GM21825 (cell line): ENCODE measurements at regions not wholly inside any gene's neighbourhood (a gene's known extent, or its start where the extent isn't known, plus 50 kb on each side); places are given as distances from the start of the nearest gene placed in this dataset.
A peak's percentile ranks its signal among the peaks of the same experiment; 100 is the strongest.

Experiments used
- ATAC-seq: cut with Tn5 transposase; IDR thresholded peaks from one replicate; pipeline ENCODE4 v1.9.1; 2021; ENCODE audit warnings: mild to moderate bottlenecking, moderate library complexity; ENCODE audit not compliant: unreplicated experiment

DNA sequence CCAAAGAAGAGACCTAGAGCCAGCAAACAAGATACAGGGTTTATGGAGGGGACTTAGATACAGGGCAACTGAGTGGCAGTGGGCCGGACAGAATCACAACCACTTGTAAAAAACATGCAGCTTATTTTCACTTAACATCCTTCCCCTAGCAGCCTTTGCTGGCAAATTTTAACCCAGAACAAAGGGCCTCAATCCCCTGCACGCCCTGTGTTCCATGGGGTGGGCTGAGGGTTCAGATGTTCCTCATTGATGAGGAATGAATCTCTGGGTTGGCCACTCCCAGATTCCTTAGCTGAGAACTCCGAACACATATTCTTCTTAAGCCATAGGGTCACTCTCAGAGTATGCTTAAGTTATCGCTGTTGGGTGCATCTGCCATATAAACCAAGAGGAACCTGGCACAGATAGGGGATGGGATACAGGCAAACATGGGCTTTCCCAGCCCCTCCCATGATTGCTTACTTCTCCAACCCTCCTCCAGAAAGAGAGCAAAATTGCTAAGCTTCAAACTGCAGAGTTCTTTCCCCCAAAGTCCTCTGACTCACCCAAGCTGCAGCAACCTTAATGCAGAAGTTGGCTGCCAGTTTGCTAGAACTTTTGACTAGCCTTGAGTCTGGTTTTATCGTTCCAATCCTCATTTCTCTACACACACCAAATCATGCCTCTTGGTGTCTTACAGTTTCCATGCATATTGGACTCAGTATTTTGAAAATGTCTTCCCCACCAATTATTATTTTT, 146.9 kb downstream of the CD47 start:
- no peak for ATAC-seq

DNA sequence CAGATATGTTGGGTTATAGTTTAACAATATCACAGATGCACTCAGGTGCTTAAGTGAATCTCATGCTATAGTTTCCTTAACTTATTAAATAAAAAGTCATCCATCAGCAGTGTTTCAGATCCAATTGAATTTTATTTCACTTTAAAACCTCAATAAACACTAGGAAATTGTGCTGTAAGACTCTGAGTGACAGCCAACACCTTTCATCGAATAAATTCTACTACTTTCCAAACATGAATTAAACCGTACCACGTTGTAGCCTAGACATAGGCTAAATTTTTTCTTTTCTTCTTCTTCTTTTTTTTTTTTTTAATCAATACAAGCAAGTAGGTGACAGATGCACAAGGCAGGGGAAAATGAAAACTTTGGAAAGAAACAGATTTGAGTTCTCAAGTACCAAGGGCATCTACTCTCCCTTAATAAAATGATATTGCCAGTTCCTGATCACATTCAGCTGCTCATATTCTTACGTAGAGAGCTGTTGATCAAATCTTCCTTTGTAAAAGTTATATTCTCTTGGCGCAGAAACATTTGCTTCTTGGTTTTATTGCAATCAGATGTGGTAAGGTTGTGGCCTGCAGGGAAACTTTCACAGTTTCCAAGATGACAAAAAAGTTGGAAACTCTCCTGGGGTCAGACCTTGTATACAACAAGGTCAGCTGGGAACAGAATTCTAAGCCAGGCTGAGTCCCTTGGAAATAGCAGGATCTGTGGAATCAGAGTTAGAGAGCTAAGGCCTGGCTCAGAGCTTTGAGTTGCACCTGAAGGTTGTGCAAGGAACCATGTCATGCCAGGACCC, 147.7 kb downstream of the CD47 start:
- ATAC-seq: no peak

DNA sequence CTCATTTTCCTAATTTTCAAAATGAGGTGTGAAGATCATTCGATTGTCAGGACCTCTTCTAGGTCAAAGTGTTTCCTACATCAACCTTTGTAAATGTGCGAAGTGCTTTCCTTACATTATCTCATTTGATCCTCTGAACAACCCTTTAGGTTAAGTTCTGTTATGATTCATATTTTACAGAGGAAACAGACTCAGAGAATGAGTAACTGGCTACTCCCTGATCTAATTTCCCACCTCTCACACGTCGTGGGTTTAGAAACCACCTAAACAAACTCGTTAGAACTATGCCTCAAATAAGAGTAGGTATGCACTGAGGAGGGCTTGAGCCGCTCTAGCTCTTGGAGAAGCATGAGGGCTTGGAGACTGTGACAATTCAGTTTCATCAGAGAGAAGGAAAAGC, 148.6 kb downstream of the CD47 start:
- ATAC-seq: no peak

DNA sequence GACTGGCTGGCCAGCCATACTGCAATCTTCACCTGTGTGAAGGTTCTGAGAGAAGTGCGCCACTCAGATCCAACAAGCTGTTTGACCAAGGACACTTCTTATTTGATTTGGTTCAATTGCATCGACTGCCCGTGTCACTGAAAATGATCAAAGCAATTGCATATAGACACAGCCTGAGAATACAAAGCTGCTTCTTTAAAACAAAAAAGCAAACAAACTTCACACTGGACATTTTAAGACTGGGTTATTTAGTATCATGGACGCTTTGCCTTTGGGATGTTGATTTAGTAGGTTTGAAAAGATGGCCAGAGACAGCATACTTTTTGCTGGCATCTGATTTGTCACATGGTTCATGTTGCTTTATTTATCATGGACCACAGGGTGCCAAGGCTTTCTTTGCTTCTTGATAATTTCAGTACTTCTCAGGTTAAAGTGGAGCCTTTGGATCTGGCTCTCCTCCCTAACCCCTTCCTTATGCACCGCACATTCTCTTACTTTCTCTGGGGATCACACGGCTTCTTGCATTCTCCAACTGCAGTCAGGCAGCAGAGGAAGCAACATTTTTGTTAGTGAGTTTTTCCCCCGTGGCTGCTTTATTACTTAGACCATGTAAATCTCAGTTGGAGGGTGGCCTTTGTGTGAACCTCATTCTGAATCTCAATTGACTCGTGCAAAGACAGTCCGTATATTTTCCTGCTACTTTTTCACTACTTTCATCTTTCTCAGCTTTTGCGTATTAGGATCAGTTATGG, 151.0 kb downstream of the CD47 start:
- no peak for ATAC-seq

DNA sequence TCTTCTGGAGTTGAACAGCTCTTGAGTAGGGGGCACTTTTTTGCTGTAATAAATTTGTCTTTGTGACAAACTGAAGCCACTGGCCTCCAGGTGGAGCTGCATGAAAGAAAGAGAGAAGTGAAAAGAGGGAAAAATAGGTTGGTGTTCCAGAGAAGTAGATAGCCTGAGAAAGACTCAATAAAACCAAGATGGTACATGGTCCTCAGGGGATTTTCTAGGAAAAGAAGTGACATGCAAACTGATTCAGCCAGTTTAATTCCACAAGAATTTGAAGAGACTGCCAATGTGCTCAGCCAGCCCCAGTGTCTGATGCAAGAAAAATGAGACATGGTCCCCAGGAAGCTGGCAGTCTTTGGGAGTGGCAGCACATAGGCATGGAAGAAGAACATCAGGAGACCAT, 152.7 kb downstream of the CD47 start:
- no peak for ATAC-seq

DNA sequence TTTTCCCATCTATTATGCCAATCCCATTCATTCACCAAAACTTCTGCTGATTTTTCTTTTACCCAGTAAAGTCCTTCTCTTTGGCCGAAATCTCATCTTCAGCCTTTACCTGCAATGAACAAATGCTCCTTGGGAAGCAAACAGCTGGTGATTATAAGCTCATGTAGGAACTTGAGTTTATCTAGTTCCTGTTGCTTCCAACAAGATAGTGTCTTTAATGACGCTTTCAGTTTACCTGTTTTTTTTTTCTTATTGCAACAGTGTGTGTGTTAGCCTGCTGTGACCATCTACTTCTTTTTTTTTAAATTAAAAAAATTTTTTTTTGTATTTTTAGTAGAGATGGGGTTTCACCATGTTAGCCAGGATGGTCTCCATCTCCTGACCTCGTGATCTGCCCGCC, 156.0 kb downstream of the CD47 start:
- ATAC-seq: no peak

DNA sequence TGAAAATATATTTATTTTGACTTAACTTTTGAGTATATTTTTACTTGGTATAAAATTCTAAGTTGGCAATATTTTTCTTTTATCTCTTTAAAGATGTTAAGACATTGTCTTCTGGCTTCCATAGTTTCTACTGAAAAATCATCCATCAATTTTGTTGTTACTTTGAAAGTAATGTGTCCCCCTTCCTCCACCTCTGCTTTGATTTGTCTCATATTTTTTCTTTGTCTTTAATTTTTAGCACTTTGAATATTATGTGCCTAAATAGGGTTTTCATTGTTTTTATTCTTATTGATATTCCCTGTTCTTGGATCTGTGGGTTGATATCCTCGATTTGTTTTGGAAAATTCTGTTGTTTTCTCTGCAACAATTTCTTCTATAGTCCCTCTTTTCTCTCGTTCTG, 157.4 kb downstream of the CD47 start:
- ATAC-seq: no peak

DNA sequence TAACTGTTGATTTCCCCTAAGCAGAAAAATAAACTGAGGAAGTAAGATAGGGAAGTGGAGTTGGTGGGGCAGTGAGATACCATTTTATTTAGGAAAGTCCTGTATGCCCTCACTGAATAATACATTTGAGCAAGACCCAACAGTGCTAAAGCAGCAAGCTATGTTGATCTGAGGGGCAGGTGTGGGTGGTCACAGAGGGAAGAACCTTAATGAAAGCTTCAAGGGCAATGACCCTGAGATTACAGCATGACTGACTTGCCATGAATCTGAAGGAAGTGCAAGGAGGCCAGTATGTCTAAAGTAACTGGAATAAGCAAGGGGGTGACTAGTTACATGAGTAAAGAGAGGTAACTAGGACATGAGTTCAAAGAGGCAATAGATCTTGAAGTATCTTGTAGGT, 159.5 kb downstream of the CD47 start:
- no peak for ATAC-seq

DNA sequence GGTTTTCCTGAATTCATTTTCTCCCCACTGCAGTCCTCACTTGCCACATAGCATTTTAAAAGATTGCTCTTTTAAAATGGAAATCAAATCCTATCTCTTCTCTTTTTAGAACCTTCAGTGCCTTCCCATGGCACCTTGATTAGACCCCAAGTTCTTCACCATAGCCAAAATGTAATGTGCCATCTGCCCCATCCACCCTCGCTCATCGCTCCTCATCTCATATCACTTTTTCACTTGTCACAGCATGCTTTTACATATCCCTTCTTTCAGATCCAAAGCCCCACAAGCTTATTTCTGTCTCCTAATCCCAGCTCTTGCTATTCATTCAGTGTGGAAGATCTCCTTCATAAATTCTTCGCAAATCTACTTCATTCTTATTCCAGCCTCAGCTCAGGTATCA, 161.7 kb downstream of the CD47 start:
- ATAC-seq: no peak

DNA sequence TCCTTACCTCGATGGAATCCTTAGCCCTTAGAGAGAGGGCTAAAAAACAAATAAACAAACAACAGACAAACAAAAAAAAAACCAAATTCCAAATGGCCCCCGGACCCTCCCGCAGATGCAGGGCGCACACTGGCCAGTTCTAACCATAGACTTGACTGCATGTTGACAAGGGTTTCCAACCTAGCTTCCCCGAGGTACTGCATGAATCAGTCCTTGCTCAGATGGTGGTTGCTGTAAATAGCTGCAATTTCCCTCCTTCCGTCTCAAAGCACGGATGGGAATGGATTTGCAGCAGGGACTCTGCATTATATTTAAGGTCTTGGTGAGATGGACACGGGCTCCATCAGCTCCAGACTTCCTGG, 162.8 kb downstream of the CD47 start:
- ATAC-seq: peak; percentile 16

DNA sequence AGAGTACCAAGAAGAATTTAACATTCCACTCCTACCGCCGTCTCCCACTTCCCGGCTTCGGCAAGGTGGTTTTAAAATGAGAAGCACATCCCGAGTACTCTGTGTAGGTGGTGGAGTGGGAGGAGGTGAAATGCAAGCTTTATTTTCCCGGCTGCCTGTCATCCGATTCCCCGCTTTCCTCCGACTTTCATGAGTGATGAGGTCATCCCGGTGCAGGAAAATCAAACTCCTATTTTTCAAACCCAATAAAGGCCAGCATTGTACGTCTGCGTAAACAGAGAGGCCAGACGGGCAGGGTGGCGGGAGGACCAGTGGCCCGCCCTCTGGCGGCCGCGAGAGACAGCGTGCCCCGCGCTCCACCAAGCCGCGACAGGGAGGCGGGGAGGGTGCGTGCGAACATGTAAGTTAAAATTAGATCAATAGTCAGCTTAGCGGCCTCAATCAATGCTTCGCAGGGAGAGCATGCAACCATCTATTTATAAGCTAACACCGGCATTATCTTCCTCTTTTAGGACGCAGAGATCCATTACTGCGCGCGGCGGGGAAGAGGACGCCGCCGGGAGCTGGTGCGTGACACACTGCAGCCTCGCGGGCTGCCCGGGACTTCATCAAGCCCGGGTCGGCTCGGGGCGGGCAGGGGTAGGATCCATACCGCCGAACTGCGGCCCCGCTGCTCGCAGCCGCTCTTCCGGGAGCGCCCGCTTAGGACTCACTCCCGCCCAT, 163.3 kb downstream of the CD47 start:
- peak; percentile 92 for ATAC-seq

DNA sequence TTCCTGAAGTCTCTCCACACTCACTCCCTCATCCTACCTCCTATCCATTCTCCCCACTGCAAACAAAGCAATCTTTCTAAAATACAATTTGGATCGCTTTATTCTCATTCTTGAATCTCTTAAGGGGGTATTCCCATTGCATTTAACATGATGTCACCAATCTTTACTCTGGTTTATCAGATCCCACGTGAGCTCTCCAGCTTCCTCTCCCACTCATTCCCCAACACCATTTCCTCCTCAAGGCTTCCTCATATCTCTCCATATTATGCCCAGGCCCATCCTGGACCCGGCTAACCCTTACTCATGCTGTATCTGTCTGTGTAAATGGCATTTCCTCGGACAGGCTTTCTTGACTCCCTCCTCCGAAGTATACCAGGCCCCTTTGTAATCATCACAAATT, 165.0 kb downstream of the CD47 start:
- no peak for ATAC-seq

DNA sequence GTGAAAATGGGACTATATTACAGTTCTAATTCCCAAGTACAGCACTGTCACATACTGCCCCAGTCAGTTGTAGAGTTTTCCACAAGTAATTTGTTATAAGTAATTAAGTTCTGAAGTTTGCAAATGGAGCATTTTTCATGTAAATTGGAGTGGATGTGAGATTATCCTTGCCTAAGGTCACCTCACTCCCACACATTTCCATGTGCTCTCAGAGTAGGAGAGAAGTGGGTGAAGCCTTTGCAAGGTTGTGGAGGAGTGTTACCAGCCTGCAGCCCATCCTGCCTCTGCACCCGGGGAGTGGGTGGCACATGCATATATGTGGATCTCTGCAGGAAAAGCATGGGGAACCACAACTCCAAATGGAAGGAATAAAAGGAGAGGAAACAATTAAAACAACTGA, 169.8 kb downstream of the CD47 start:
- no peak for ATAC-seq

DNA sequence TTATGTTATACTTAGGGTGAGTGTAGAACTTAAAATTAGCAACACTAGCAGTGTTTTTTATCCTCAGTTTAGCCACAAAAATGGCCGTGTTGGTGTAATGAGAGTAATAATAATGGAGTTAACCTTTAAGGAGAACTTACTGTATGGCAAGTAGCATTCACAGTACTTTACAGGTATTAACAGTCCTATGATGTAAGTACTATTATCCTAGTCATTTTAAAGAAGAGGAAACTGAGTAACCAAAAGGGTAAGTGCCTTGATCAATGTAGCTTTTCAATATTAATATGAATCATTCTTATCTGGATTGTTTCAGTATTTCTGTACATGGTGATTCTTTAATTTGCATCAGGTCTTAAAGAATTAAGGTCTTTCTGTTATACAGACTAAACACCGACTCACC, 170.3 kb downstream of the CD47 start:
- ATAC-seq: no peak

DNA sequence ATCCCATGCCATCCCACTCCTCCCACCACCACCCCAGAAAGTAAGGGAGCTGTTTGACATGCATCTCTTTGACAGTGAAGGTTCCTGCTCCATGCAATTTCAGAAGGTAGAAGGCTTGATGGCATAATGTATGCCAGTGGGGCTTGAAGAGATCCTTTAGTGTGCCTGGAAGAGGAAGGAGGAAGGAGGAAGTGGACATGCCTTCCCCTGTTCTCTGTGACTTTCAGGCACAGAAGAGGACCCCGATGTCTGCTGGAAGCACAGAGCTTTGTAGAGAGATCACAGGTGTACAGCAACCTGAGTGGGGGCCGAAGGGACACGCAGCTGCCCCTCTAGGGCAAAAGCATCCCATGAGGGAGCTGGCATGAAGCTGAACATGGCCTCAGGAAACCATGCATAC, 171.6 kb downstream of the CD47 start:
- ATAC-seq: no peak

DNA sequence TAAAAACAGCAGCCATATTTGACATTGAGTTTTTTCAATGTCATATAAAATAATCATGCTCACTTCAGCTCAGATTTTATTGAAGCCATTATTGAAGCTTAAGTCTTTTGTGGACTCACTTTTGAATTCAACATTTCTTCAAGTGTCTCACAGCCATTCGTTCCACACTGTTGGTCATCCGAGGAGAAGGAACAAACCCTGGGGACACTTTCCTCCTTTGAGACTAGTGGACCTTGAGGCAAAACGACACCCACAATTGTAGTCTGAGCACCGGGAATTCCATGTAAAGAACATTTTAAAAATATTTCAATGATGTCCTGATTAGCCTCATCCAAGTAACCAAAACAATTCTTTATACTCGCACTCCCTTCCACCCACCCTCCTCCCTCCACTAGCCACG, 174.7 kb downstream of the CD47 start:
- no peak for ATAC-seq

DNA sequence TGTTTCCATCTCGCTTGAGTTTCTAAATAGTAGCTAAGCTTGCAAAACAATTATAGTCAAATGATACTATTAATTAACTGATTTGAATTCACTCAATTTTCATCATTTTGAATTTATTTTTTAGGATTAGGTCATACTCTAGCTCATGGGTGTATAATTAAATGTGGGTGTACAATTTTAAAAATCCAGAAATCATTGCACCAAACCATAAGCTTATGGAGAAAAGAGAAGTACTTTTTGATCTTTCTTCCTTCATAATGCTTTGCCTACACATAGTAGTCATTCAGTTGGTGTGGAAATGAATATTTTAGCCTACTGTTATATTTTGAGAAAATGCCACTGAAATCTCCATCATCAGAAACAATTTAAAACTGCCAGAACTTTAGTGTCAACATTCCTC, 175.1 kb downstream of the CD47 start:
- no peak for ATAC-seq

DNA sequence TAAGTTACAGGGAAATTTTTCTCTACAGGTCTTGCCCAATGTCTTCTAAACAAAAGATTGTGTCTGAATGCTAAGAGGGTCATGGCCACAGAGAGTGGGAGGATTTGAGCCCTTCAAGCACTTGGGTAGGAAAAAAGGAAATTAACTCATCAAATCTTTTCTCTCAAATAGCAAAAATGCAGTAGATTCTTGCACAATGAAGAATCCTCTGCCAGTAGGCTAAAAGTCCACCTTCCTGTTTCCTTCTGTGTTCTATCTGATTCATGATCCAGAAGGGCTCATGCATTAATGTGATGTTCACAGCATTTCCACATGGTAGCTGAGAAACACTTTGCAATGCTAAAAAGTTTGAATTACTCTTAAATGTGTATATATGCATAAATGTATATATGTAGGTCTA, 177.1 kb downstream of the CD47 start:
- no peak for ATAC-seq

DNA sequence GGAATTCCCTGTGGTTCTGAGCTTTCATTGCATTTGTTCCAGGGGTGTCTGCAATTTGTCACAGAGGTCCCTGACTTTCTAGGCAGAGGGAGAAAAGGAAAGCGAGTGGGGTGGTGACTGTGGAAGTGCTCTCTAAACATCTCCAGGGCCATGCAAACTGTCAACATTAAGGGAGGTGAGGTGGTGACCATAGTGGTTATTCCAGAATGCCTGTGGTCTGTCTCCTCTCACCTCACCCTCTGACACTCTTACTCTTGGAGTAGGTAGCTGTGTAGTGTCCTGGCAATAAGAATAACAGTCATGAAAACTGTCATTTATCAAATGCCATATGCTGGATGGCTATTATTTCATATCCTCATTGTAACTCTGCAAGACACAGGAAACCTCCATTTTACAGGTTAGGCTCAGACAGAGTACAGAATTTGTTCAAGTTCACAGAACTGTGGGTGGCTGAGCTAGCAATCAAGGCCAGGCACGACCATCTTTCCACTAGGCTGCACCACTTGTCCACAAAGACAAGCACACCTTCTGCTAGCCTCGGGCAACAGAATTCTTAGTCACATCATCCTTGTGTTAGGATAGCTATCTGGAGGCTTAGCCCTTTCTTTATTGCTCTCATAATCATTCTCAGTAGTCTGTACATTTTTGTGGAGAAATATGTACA, 179.4 kb downstream of the CD47 start:
- peak; percentile 13 for ATAC-seq

DNA sequence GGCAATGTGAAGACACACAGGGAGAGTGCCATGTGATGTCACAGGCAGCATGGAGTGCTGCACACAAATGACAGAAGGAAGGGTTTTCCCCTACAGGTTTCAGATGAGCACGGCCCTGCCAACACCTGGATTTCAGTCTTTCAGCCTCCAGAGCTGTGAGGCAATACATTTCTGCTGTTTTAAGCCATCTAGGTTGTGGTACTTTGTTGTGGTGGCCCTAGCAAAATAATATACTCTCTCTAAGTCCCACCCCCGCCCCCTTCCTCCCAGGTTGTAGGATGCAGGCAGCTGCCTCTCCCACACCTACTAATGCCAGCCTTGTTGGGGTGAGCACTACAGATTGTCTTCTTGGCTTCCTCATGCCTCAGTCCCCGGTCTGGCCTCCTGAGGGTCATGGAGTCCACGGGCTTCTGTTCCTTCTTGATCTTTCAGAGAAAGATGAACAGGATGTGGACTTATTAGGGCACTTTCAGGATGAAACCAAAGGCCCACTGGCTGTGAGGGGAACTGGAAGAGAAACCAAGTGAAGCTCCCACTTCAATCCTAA, 180.0 kb downstream of the CD47 start:
- peak; percentile 97 for ATAC-seq
